Medulla oblongata (tissue), 1 donor: ENCODE measurements at regions not wholly inside any gene's neighbourhood (a gene's known extent, or its start where the extent isn't known, plus 50 kb on each side); places are given as distances from the start of the nearest gene placed in this dataset.
"Not testable (repeated sequence)": the region's sequence is repeated elsewhere in the genome, so short reads cannot be mapped to it uniquely, and the experiment has no call there.

Experiments
- DNase-seq: peaks from one replicate; pipeline ENCODE4 v3.0.0-alpha.2; 2015; ENCODE audit errors: extremely low spot score

- no peak for DNase-seq
These were observed 520.7 kb upstream of the AADAT start for GRCh38 chr4:170610434-170610833.

GRCh38 chr4:170599894-170600293 lies 510.1 kb upstream of the AADAT start:
- no peak for DNase-seq

- no peak for DNase-seq
These were observed 501.3 kb upstream of the AADAT start for GRCh38 chr4:170591076-170591475.

- no peak for DNase-seq
These were observed 499.9 kb upstream of the AADAT start for GRCh38 chr4:170589597-170590191.

- no peak for DNase-seq
These were observed 492.2 kb upstream of the AADAT start for GRCh38 chr4:170581969-170582368.

GRCh38 chr4:170581322-170581721 lies 491.6 kb upstream of the AADAT start:
- DNase-seq: no peak

GRCh38 chr4:170580651-170581050 lies 490.9 kb upstream of the AADAT start:
- DNase-seq: no peak

- no peak for DNase-seq
These were observed 449.2 kb upstream of the AADAT start for GRCh38 chr4:170538821-170539473.

- DNase-seq: no peak
These were observed 440.3 kb upstream of the AADAT start for GRCh38 chr4:170529748-170530722.

GRCh38 chr4:170526471-170526870 lies 436.7 kb upstream of the AADAT start:
- DNase-seq: no peak

- DNase-seq: no peak
These were observed 432.7 kb upstream of the AADAT start for GRCh38 chr4:170522427-170522970.

GRCh38 chr4:170497689-170498088 lies 407.9 kb upstream of the AADAT start:
- no peak for DNase-seq

GRCh38 chr4:170497112-170497511 lies 407.4 kb upstream of the AADAT start:
- DNase-seq: no peak

GRCh38 chr4:170491981-170492380 lies 402.2 kb upstream of the AADAT start:
- DNase-seq: no peak

- no peak for DNase-seq
These were observed 386.6 kb upstream of the AADAT start for GRCh38 chr4:170476351-170476750.

- no peak for DNase-seq
These were observed 375.7 kb upstream of the AADAT start for GRCh38 chr4:170465429-170465828.

GRCh38 chr4:170464614-170465197 lies 374.9 kb upstream of the AADAT start:
- DNase-seq: no peak

- no peak for DNase-seq
These were observed 357.0 kb upstream of the AADAT start for GRCh38 chr4:170446782-170447181.

GRCh38 chr4:170441146-170441545 lies 351.4 kb upstream of the AADAT start:
- not testable (repeated sequence) for DNase-seq

GRCh38 chr4:170428929-170429328 lies 339.2 kb upstream of the AADAT start:
- no peak for DNase-seq

GRCh38 chr4:170425521-170426143 lies 335.9 kb upstream of the AADAT start:
- no peak for DNase-seq
